Posterior cingulate gyrus (tissue), 11 donors: ENCODE measurements at regions not wholly inside any gene's neighbourhood (a gene's known extent, or its start where the extent isn't known, plus 50 kb on each side); places are given as distances from the start of the nearest gene placed in this dataset.

Experiments
- DNase-seq, 10 donors: peaks; one replicate each; pipeline versions ENCODE4 v3.0.0 to v3.0.0-alpha.2; 2020 to 2021; ENCODE audit warnings: mixed read lengths in 3 of 10
- intact Hi-C: fragments of 100-400 bp; cut with DNase I; formaldehyde crosslinking; loops from one replicate; pipeline ENCODE4 v1.15.1; 2023

GRCh38 chr20:23157734-23158133 is 71.6 kb upstream of the CD93 start:
- intact Hi-C loops = no loop called here
- no peak for DNase-seq

DNA sequence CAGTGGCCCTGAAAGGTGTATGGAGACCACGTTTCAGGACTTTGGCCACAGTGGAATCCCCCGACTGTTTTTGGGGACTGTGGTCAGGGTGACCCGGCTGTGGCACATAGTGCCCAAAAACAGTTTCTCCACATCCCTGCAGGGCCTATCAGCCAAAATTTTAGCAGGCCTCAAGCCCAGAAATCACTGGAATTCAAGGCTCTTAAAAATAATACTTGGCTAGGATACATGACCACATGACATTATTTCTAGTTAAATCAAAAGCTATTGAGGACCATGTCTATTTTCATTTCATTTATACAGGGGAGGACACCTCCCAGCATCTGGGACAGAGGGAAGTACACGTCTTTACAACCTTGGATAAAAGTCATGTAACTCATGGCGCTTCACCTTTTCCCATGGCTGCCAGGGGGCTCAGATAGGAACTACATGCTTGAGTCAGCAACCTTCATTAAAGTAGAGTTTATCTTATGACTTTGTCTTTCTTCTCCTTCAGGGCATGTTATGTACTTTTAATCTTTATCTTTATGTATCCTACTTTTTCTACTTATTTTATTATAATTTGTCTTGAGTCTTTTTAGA is 70.8 kb upstream of the CD93 start:
- intact Hi-C loops = no loop called here
- DNase-seq = no peak

- intact Hi-C loops = no loop called here
Observed at GRCh38 chr20:23156170-23156841, 70.2 kb upstream of the CD93 start.

DNA sequence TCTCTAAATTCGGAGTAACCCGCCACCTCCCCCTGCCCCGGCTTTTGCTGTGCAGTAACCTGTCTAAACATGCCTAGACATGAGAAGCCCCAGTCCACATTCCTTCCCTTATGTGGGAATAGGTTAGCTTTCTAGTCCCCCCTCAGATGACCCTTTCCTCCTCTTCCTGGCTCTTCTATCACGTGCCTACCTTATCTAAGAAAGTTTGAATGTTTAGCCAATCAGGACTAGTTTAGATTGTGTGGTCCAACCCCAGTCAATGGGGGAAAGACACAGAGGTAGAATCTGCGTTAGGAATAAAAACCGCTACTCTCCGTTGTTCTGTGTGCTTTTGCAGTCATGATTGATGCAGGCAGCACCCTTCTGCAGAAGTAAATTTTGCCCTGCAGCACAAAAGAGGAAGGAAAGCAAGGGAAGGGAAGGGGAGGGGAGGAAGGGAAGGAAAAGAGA is 69.0 kb upstream of the CD93 start:
- intact Hi-C loops = no loop called here
- DNase-seq = peak in 1 of 10 donors; percentile 20

More at GRCh38 chr20:23156170-23156841, 70.2 kb upstream of the CD93 start:
- peak in 1 of 10 donors; percentile 43 for DNase-seq

DNA sequence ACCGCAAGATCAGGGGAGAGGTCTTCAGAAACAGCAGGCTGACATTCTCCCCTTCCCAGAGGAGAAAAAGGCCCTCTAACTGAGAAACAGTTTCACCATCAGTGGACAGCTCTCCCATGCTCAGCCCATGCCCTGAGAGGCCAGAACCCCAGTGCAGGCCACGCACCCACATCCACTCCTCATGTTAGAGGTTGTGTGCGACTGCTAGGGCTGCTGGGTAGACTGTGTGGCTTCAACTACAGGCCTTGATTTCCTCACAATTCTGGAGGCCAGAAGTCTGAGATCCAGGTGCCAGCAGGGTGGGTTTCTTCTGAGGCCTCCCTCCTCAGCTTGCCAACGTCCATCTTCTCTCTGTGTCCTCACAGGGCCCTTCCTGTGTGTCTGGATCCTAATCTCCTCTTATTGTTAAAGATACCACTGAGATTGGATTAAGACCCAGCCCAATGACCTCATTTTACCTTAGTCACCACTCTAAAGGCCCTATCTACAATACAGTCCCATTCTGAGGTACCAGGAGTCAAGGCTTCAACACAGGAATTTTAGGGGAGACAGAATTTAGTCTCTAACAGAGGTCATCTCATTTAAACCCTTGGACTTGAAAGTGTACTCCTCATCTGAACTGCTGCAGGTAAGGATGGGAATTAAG is 67.7 kb upstream of the CD93 start:
- DNase-seq = peak in 1 of 10 donors; percentile 38
- intact Hi-C loops = no loop called here

DNA sequence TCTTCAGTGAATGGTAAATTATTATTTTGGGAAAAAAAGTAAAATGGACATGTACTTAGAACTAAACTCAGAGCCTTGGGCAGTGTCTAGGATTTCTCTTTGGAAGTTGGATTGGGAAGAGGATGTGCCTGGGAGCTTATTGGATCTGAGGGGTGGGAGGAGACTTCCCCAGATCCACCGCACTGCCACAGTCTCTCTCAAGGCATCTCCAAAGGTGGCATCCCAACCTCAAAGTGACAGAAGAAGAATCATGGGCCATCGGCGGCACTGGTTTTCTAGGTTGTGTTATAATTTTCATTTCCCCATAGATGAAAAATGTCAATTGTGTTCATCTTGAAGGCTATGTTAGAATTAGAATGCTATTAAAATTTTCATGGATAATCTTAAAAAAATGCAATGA is 66.8 kb upstream of the CD93 start:
- DNase-seq = no peak
- intact Hi-C loops = no loop called here

DNA sequence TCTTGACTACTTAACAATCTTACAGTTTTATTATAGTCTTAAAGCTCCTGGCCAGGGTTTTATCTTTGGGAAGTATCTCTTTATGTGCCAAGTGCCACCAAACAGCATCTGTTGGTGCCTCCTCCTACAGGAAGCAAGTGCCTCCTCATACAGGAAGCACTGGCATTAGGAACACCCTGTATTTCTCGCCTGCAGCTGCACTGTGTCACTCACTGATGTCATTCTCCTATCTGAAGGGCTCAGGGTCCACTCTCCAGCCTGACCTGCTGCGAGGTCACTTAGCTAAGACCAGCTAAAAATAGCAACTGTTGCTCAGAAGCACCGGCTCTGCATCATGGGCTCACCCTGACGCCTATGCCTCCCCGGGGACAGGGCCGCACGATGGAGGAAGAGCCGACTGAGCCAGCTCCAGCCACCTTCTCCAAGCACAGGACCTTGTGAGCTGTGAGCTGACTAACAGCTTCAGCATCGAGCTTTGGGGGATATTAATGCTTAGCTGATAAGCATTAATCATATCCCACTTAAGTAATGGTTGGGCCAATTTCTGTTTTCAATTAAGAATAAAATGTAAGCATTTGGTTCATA is 66.3 kb upstream of the CD93 start:
- DNase-seq = peak in 1 of 10 donors; percentile 55
- intact Hi-C loops = no loop called here

- peak in 1 of 10 donors; percentile 55 for DNase-seq
- intact Hi-C loops = no loop called here
Observed at GRCh38 chr20:23151885-23152284, 65.8 kb upstream of the CD93 start.

GRCh38 chr20:23151008-23151703 is 65.0 kb upstream of the CD93 start:
- intact Hi-C loops = no loop called here
- peak in 1 of 10 donors; percentile 22 for DNase-seq

DNA sequence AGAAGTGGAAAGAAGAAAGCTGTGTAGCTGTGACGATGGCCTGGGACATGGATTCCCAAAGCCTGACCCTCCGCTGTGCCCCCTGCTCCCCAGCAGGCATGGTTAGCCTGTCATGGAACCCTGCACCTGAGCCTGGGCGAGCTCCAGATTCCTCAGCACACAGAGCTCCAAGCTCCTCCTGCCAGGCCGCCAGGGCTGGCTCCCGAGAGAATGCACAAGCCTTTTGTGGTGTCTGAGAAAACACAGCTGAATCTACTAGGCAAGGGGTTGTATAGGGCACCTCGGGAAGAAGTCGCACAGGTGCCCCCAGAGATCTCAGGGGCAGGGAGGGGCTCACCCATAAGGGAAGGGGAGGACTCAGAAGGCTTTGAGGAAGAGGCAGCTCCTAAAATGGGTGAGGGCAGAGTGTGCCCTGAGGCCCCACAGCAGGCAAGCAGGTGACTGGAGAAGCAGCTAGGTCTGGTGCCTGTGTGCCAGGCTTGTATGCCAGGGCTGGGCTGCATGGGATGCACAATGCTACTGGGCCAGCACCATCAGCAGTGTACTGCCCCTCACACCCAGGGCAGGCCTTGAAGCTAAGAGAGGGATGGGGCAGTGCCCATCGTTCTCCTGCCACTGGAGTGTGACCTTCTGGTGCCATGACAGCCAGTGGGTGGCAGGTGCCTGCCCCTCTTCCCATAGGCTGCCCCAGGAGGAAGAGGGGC is 64.3 kb upstream of the CD93 start:
- DNase-seq = peak in 1 of 10 donors; percentile 73
- intact Hi-C loops = no loop called here

DNA sequence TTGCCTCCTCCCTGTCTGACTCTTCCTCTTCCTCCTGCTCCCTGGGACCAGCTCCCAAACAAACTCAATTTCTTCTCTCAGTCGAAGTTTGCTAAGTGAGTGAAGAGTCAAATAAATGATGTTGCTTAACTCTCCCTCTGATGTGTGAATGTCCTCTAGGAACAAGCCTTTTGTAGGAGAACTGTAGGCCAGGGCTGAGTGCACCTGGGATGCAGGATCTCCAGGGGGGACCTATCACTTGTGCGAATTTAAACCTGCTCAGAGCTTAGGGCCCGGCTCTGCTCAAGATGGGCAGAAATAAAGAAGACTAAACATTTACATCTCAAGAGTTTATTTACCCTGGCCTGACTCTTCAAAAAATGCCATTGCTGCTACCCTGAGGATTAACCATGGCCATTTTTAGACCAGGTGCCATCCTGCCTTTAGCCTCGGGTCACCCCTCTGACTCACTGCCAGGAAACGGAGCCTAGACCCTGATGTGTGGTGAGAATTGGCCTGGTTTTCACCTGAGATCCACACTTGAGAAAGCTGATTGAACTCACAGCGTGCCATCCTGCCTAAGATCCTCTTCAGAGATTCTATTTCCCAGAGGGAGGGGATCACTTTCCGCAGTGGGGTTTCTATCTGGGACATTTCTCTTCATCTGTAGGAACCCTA is 63.6 kb upstream of the CD93 start:
- DNase-seq = peak in 1 of 10 donors; percentile 6
- intact Hi-C loops = no loop called here

DNA sequence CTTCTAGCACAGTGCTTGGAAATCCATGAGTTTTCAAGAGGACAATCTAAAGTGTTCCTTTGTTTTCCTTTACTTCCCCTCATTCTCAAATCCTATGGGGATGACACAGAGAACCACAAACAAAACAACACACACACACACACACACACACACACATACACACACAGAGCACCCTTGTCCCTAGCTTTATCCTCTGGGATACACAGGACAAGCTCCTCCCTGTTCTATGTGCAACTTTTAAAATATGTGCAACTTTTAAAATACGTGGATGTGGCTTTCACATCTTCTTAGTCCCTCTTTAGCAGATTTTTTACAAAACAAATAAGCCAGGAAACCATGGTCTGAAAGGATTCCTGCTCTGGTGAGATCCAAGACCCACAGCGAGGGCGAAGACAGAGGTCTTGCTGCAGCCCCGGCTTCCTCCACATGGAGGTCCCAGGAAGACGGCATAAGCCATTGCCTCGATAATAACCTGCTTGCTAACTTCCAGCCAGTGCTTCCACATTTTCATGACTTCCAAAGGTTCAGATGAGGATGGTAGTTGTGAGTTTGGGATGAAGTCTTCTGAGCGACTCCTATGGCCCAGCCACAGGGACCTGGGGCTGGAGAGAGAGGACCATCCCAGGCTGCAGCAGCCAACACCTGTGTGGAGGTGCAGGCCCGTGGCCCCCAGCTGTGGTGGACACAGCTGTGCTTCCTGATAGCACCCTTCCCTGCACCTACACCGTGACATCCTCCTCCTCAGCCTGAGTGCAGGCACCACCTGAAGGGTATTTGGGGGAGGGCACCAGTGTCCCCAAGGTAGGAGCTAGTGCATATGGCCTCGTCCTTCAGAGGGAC is 62.8 kb upstream of the CD93 start:
- peak in 2 of 10 donors; percentile 50 to 60 for DNase-seq

GRCh38 chr20:23147964-23148730 is 62.0 kb upstream of the CD93 start:
- peak in 2 of 10 donors; percentile 9 to 82 for DNase-seq
- intact Hi-C loops = no loop called here

More for the DNA sequence above, 62.8 kb upstream of the CD93 start:
- intact Hi-C loops = no loop called here

DNA sequence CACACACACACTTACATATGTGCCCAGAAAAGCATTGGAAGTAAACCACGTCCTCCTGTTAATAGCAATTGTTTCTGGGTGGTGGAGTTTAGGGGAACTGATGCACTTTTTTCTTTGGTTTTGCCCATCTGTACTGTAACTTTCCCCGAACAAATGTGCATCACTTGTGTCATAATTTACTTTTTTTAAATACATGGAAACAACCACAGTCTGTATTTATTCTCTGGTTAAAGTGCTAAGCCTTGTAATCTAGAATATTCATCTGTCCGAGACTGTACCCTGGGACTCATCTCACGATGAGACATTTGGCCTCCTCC is 61.5 kb upstream of the CD93 start:
- intact Hi-C loops = no loop called here
- DNase-seq = no peak

- peak in 1 of 10 donors; percentile 29 for DNase-seq
- intact Hi-C loops = no loop called here
Observed at GRCh38 chr20:23146857-23147637, 60.9 kb upstream of the CD93 start.

DNA sequence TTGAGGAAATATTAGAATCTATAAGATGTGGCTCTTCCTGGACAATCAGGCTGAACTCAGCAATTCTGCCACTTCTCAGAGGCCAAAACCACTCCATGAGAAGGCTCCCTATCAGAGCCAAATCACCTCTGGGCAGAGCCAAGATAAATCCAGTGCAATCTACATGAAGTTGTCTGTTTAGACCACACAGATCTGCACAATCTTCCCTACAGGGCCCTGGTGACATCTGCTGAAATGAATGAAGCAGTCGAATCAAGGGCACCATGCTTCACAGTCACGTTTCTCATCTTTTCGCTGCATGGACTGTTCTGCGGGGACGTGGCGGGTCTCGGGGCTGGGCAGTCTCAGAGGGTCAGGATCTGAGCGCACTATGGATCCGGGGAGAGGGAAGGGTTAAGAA is 60.1 kb upstream of the CD93 start:
- intact Hi-C loops = no loop called here
- DNase-seq = peak in 1 of 10 donors; percentile 17

- peak in 2 of 10 donors; percentile 55 to 67 for DNase-seq
- intact Hi-C loops = no loop called here
Observed at GRCh38 chr20:23145281-23145700, 59.2 kb upstream of the CD93 start.
